Esophagus squamous epithelium (tissue), 4 donors: ENCODE measurements at regions not wholly inside any gene's neighbourhood (a gene's known extent, or its start where the extent isn't known, plus 50 kb on each side); places are given as distances from the start of the nearest gene placed in this dataset.

Experiments
- CTCF ChIP-seq, 6 experiments: fragments of 450-650 bp in 4 of 6; fragments of 200-600 bp in 2 of 6; sonication (generic) in 2 of 6; IDR thresholded peaks; one replicate each; pipeline ENCODE4 v1.5.1; 2016 to 2019; ENCODE audit warnings: antibody characterized with exemption in 6 of 6, mild to moderate bottlenecking in 4 of 6, moderate library complexity in 4 of 6
- POLR2A ChIP-seq, 4 donors: fragments of 450-650 bp; IDR thresholded peaks; one replicate each; pipeline ENCODE4 v1.6.1; 2017; ENCODE audit warnings: antibody characterized with exemption in 4 of 4, mild to moderate bottlenecking in 4 of 4, moderate library complexity in 3 of 4

- TF ChIP-seq CTCF (IDR thresholded peaks at IDR 0.05) (no peak), POLR2A (IDR thresholded peaks at IDR 0.05) (no peak)
Observed at GRCh38 chr16:5577463-5577862, 479.9 kb upstream of the EEF2KMT start.
